ENCODE measurements at regions not wholly inside any gene's neighbourhood (a gene's known extent, or its start where the extent isn't known, plus 50 kb on each side); places are given as distances from the start of the nearest gene placed in this dataset.

DNA sequence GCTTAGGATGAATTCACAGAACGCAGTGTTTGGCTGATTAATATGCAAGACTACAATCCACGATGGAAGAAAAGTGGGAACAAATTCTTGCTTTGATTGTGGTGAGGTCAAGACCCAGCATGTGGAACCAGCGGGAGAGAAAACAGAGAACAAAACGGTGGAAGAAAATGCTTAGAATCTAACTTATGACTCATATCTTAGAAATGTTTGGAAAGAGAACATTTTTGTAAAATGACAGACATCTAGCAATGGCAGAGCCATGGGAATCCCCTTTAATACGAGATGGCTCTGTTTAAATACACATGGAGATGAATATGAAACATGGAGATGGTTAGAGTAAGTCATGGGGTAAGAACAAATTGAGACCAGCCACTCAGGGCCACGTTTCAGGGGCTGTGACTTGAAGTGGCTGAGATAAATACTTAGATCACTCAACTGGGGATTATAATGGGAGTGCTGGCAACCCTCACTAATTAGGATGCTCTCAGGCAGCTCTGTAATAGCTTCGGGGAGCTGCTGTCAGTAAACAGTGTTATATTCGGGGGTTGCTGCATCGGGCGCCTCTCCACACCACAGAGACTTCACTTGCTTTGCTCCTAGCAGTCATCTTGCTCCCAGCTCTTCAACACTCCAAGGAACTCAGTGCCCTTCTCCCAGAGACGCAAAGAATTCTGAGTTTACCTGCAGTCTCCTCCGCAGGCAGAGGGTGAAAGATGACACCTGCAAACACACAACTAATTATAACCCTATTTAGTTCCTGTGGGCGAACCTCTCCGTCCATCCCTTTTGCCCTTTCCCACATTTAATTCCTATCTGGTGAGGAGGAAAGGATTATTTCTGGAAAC is 68.0 kb upstream of the ONECUT1 start:
- intact Hi-C loops (cut with micrococcal nuclease) = no loop called here
- no peak for DNase-seq
- peak; percentile 17 for ATAC-seq

- DNase-seq = no peak
Observed at GRCh38 chr15:52857471-52857870, 67.3 kb upstream of the ONECUT1 start.

DNA sequence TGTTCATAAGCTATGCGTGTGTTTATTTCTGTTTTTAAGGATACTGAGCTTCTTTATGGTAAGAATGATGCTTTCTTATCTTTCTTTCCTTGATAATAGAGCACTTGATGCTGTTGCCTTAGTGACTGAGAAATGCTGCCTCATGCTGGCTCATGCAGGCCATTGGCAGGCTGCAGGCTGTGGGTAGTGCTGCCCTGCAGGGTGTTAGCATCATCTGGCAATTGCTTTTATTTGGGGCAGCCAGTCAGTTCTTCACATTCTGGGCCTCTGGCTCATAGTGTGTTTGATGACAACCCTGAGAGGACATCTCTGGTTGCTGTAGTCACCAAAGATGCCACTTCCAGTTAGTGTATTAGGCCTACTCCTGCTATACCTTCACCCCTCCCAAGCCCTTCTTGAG is 66.2 kb upstream of the ONECUT1 start:
- ATAC-seq (no peak), DNase-seq (no peak)
- intact Hi-C loops (cut with micrococcal nuclease) = no loop called here

More at GRCh38 chr15:52857471-52857870, 67.3 kb upstream of the ONECUT1 start:
- no peak for ATAC-seq
- intact Hi-C loops (cut with micrococcal nuclease) = no loop called here

GRCh38 chr15:52855157-52855556 is 65.0 kb upstream of the ONECUT1 start:
- DNase-seq (no peak), ATAC-seq (no peak)
- intact Hi-C loops (cut with micrococcal nuclease) = no loop called here

DNA sequence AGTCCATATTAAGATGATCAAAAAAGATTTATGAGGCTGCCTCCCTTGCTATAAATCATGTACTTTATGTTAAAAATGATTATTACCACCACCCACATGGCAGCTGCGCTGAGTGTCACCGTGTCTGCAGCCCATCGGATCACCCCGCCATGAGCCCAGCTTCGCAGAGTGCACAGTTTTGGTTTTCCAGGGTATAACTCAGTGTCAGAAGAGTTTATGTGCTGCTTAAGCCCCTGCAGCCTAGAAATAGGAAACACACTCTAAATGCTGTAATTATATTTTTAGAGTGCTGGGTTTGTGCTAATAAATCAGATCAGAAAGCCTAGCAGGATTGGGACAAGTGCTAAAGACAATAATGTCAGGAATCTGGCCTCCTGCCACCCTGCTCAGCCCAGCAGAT is 54.7 kb upstream of the ONECUT1 start:
- no peak for DNase-seq
- intact Hi-C loops (cut with micrococcal nuclease) = no loop called here
- no peak for ATAC-seq

Data from left ventricle myocardium superior (tissue), 1 donor.